ENCODE measurements at regions not wholly inside any gene's neighbourhood (a gene's known extent, or its start where the extent isn't known, plus 50 kb on each side); places are given as distances from the start of the nearest gene placed in this dataset.

DNA sequence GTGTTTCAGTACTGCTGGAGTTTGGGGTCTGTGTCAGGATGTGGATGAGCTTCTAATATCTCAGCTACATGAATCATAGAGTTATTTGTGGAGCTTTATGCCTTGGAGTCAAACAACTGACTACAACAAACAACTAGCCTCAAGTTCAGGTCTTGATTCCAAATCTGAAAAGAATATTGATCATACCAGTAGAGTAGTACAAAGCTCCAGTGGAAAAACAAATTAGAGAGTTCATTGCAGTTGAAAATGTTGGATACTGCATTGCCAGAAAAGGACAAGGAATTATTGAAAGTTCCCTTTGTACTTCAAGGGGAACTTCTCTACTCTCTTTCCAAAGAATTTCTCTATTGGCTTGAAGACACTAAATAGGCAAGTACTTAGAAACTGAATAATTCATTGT is 117.6 kb upstream of the CTTNBP2 start:
- POLR2A ChIA-PET = no interaction called here
- Mint-ChIP-seq H3K27ac (no peak overlapping the region), H3K9me3 (ENCODE audit: insufficient read depth) (no peaks in the 10 kb centered on the region), H3K4me1 (no peaks in the 10 kb centered on the region), H3K4me3 (no peak overlapping the region), H3K27me3 (no peaks in the 10 kb centered on the region)
- Histone ChIP-seq H3K27me3 (replicated peaks in 1 of 4; ENCODE audit: control extremely low read depth in 1 of 4, control insufficient read depth in 3 of 4, insufficient read depth in 4 of 4, low read length in 3 of 4) (no peaks in the 10 kb centered on the region), H3K9me3 (ENCODE audit: control extremely low read depth in 1 of 3, control insufficient read depth in 2 of 3, insufficient read depth in 1 of 3, low read length in 2 of 3) (no peaks in the 10 kb centered on the region), H3K4me2 (replicated peaks; ENCODE audit: low read depth, low read length, poor library complexity, severe bottlenecking) (no peak overlapping the region), H3K4me1 (ENCODE audit: control insufficient read depth in 2 of 2, insufficient read depth in 2 of 2, low read length in 2 of 2) (no peaks in the 10 kb centered on the region), H3K9ac (ENCODE audit: low read length) (no peak overlapping the region), H3K27ac (ENCODE audit: low read length in 2 of 2) (no peak overlapping the region), H3K4me3 (ENCODE audit: control extremely low read depth in 1 of 5, extremely low read depth in 1 of 5, insufficient read depth in 1 of 5, low read depth in 2 of 5, low read length in 4 of 5) (no peak overlapping the region), H3K79me2 (ENCODE audit: control insufficient read depth, insufficient read depth, low read length) (no peaks in the 10 kb centered on the region), H4K20me1 (ENCODE audit: control insufficient read depth, insufficient read depth, low read length, poor library complexity, severe bottlenecking) (no peaks in the 10 kb centered on the region), H3K36me3 (replicated peaks in 1 of 2; ENCODE audit: control extremely low read depth in 1 of 2, control insufficient read depth in 1 of 2, extremely low read depth in 1 of 2, insufficient read depth in 2 of 2, low read length in 1 of 2) (no peaks in the 10 kb centered on the region), H2AFZ (ENCODE audit: insufficient read depth, low read depth, low read length, poor library complexity, severe bottlenecking) (no peak overlapping the region)
- intact Hi-C loops (cut with micrococcal nuclease) = no loop called here
- CTCF ChIA-PET = no interaction called here
- TF ChIP-seq, protein P1, sequence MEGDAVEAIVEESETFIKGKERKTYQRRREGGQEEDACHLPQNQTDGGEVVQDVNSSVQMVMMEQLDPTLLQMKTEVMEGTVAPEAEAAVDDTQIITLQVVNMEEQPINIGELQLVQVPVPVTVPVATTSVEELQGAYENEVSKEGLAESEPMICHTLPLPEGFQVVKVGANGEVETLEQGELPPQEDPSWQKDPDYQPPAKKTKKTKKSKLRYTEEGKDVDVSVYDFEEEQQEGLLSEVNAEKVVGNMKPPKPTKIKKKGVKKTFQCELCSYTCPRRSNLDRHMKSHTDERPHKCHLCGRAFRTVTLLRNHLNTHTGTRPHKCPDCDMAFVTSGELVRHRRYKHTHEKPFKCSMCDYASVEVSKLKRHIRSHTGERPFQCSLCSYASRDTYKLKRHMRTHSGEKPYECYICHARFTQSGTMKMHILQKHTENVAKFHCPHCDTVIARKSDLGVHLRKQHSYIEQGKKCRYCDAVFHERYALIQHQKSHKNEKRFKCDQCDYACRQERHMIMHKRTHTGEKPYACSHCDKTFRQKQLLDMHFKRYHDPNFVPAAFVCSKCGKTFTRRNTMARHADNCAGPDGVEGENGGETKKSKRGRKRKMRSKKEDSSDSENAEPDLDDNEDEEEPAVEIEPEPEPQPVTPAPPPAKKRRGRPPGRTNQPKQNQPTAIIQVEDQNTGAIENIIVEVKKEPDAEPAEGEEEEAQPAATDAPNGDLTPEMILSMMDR (IDR thresholded peaks at IDR 0.05) = no peak
- no peak for TF ChIP-seq EZH2 (IDR thresholded peaks at IDR 0.05; ENCODE audit: borderline replicate concordance, insufficient read depth, low read depth, low read length, poor library complexity, severe bottlenecking)
- ATAC-seq (ENCODE audit: low read depth) = no peak
- DNase-seq = no peak

DNA sequence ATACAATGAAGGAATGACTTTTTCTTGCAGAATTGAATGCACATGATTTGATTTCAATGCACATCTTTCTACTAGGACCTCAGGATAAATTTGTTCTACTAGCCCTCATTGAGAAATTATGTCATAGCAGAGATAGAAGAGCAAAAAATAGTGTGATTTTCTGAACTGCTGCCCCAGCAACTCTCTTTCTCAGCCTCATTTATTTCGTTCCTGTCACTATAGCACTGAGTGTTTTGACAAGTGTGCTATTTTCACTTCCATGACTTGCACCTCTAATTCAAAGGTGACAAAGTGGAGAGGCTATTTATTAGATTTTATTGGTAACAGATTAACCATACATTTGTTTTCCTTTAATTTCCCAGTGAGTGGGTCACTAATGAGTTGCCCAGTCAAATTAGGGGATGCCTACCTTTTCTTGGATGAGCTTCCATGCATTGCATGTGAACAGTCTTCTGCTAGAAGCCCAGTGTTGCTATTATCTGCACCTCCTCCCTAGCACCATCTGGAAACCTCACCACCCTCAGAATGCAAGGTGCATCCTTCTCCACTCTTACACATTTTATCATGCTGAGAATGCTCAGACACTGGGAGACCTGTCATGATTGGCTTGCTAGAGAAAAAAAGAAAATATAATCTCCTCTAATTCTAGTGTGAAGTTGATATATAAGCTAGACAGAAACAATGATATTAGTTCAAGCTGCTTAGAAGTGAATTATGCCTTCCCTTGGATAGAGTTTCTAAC is 119.6 kb upstream of the CTTNBP2 start:
- ChIA-PET CTCF (no interaction called here), POLR2A (no interaction called here)
- no peak overlapping the region for H3K9ac ChIP-seq (ENCODE audit: low read length)
- TF ChIP-seq EZH2 (IDR thresholded peaks at IDR 0.05; ENCODE audit: borderline replicate concordance, insufficient read depth, low read depth, low read length, poor library complexity, severe bottlenecking) = no peak
- TF ChIP-seq, protein P1 (IDR thresholded peaks at IDR 0.05) = no peak
- no peaks in the 10 kb centered on the region for H3K4me1 Mint-ChIP-seq
- H4K20me1 ChIP-seq (ENCODE audit: control insufficient read depth, insufficient read depth, low read length, poor library complexity, severe bottlenecking) = no peaks in the 10 kb centered on the region
- no peak overlapping the region for H3K27ac Mint-ChIP-seq
- H3K27ac ChIP-seq (ENCODE audit: low read length in 2 of 2) = no peak overlapping the region
- no peaks in the 10 kb centered on the region for H3K36me3 ChIP-seq (replicated peaks in 1 of 2; ENCODE audit: control extremely low read depth in 1 of 2, control insufficient read depth in 1 of 2, extremely low read depth in 1 of 2, insufficient read depth in 2 of 2, low read length in 1 of 2)
- no peaks in the 10 kb centered on the region for H3K27me3 ChIP-seq (replicated peaks in 1 of 4; ENCODE audit: control extremely low read depth in 1 of 4, control insufficient read depth in 3 of 4, insufficient read depth in 4 of 4, low read length in 3 of 4)
- H3K9me3 ChIP-seq (ENCODE audit: control extremely low read depth in 1 of 3, control insufficient read depth in 2 of 3, insufficient read depth in 1 of 3, low read length in 2 of 3) = no peaks in the 10 kb centered on the region
- no CpG with 5 or more reads among the region's 1 CpG for WGBS (ENCODE audit: insufficient coverage)
- H3K4me3 Mint-ChIP-seq = no peak overlapping the region
- DNase-seq = no peak
- intact Hi-C loops (cut with micrococcal nuclease) = no loop called here
- no peak overlapping the region for H2AFZ ChIP-seq (ENCODE audit: insufficient read depth, low read depth, low read length, poor library complexity, severe bottlenecking)
- no peak for ATAC-seq (ENCODE audit: low read depth)
- no peak overlapping the region for H3K4me2 ChIP-seq (replicated peaks; ENCODE audit: low read depth, low read length, poor library complexity, severe bottlenecking)
- no peaks in the 10 kb centered on the region for H3K9me3 Mint-ChIP-seq (ENCODE audit: insufficient read depth)
- no peaks in the 10 kb centered on the region for H3K79me2 ChIP-seq (ENCODE audit: control insufficient read depth, insufficient read depth, low read length)
- H3K4me1 ChIP-seq (ENCODE audit: control insufficient read depth in 2 of 2, insufficient read depth in 2 of 2, low read length in 2 of 2) = no peaks in the 10 kb centered on the region
- H3K4me3 ChIP-seq (ENCODE audit: control extremely low read depth in 1 of 5, extremely low read depth in 1 of 5, insufficient read depth in 1 of 5, low read depth in 2 of 5, low read length in 4 of 5) = no peak overlapping the region
- H3K27me3 Mint-ChIP-seq = no peaks in the 10 kb centered on the region

Data from B cell (primary cell).